Aorta (tissue), 5 donors: ENCODE measurements at regions not wholly inside any gene's neighbourhood (a gene's known extent, or its start where the extent isn't known, plus 50 kb on each side); places are given as distances from the start of the nearest gene placed in this dataset.

Source experiments
- ATAC-seq: fragments of 200-7000 bp; cut with Tn5 transposase; one replicate; pipeline ENCODE4 v1.9.1; 2022; ENCODE audit warnings: moderate library complexity; ENCODE audit not compliant: low FRiP score
- DNase-seq, 2 donors: peaks; one replicate each; pipeline ENCODE4 v3.0.0-alpha.2; 2020
- H3K27ac ChIP-seq, 2 donors: one replicate each; pipeline ENCODE4 v1.5.1; 2013; ENCODE audit warnings: low read length in 2 of 2, mild to moderate bottlenecking in 2 of 2, moderate library complexity in 2 of 2, control low read depth in 1 of 2, inconsistent platforms in 1 of 2, low read depth in 1 of 2
- H3K27me3 ChIP-seq, 2 donors: one replicate each; pipeline ENCODE4 v1.6.1; 2013; ENCODE audit warnings: control low read depth in 1 of 2, low read length in 1 of 2, mild to moderate bottlenecking in 1 of 2, moderate library complexity in 1 of 2; ENCODE audit not compliant: insufficient read depth in 2 of 2, control insufficient read depth in 1 of 2
- H3K36me3 ChIP-seq, 2 donors: one replicate each; pipeline ENCODE4 v1.6.1; 2013; ENCODE audit warnings: control low read depth in 1 of 2, low read length in 1 of 2, mild to moderate bottlenecking in 1 of 2; ENCODE audit not compliant: insufficient read depth in 2 of 2, control insufficient read depth in 1 of 2
- H3K4me1 ChIP-seq, 2 donors: one replicate each; pipeline ENCODE4 v1.6.1; 2013; ENCODE audit warnings: low read length in 2 of 2, control low read depth in 1 of 2, mild to moderate bottlenecking in 1 of 2, moderate library complexity in 1 of 2; ENCODE audit not compliant: insufficient read depth in 2 of 2, control insufficient read depth in 1 of 2
- H3K4me3 ChIP-seq, 2 donors: one replicate each; pipeline ENCODE4 v1.5.1; 2013; ENCODE audit warnings: low read length in 2 of 2, control low read depth in 1 of 2, mild to moderate bottlenecking in 1 of 2
- H3K9me3 ChIP-seq: one replicate; pipeline ENCODE4 v1.6.1; 2013; ENCODE audit warnings: mild to moderate bottlenecking, low read length; ENCODE audit not compliant: control insufficient read depth
- WGBS, 2 donors: extraction: QIAGEN DNeasy Blood & Tissue Kit; methylation state at CpG; one replicate each; pipeline ENCODE4 v1.1.7; 2013; 5-methylcytosine and 5-hydroxymethylcytosine counted together
- intact Hi-C, 2 donors: fragments of 100-400 bp; cut with DNase I; formaldehyde crosslinking; loops; one replicate each; pipeline versions ENCODE4 v1.14.2 to v1.15.0; 2022
- donor health status: healthy with polysubstance abuse.
- donor health status: Bipolar disorder and iron deficiency.
- donor health status: DM: no; HTN: no; CAD: no.
- donor health status: DM: no; HTN: no; CAD: no.
- donor health status: DM: yes; HTN: yes; CAD: no.

- Histone ChIP-seq H3K27me3 (no peaks in the 10 kb centered on the region), H3K4me3 (no peak overlapping the region), H3K36me3 (no peaks in the 10 kb centered on the region), H3K27ac (no peak overlapping the region), H3K4me1 (no peaks in the 10 kb centered on the region), H3K9me3 (no peaks in the 10 kb centered on the region)
- DNase-seq (no peak), ATAC-seq (no peak)
- WGBS, 2 donors, result 87 to 89% methylated on average over 16 of the region's 16 CpGs
- intact Hi-C loops, result no loop called here
These were observed 1237.4 kb upstream of the CDH18 start for GRCh38 chr5:21225223-21226064.

GRCh38 chr5:21221616-21222015 lies 1233.6 kb upstream of the CDH18 start:
- no peaks in the 10 kb centered on the region for H3K9me3 ChIP-seq
- H3K36me3 ChIP-seq, result no peaks in the 10 kb centered on the region
- DNase-seq (no peak), ATAC-seq (no peak)
- no peak overlapping the region for H3K27ac ChIP-seq
- H3K27me3 ChIP-seq, result no peaks in the 10 kb centered on the region
- no peaks in the 10 kb centered on the region for H3K4me1 ChIP-seq
- no peak overlapping the region for H3K4me3 ChIP-seq
- 5 to 13% methylated on average over 1 of the region's 1 CpG for WGBS, 2 donors
- intact Hi-C loops, result no loop called here

GRCh38 chr5:21219966-21220365 lies 1232.0 kb upstream of the CDH18 start:
- WGBS, 2 donors, result 34 to 37% methylated on average over 2 of the region's 2 CpGs
- ATAC-seq (no peak), DNase-seq (no peak)
- H3K9me3 ChIP-seq, result no peaks in the 10 kb centered on the region
- no peaks in the 10 kb centered on the region for H3K36me3 ChIP-seq
- intact Hi-C loops, result no loop called here
- H3K27ac ChIP-seq, result no peak overlapping the region
- no peaks in the 10 kb centered on the region for H3K27me3 ChIP-seq
- H3K4me3 ChIP-seq, result no peak overlapping the region
- H3K4me1 ChIP-seq, result no peaks in the 10 kb centered on the region

GRCh38 chr5:21219251-21219650 lies 1231.3 kb upstream of the CDH18 start:
- Histone ChIP-seq H3K4me1 (no peaks in the 10 kb centered on the region), H3K4me3 (no peak overlapping the region), H3K27me3 (no peaks in the 10 kb centered on the region), H3K27ac (no peak overlapping the region), H3K36me3 (no peaks in the 10 kb centered on the region), H3K9me3 (no peaks in the 10 kb centered on the region)
- intact Hi-C loops, result no loop called here
- DNase-seq (no peak), ATAC-seq (no peak)
- WGBS, 2 donors, result 91 to 92% methylated on average over 1 of the region's 1 CpG

- WGBS, 2 donors, result 17 to 36% methylated on average over 1 of the region's 1 CpG
- DNase-seq (no peak), ATAC-seq (no peak)
- no peaks in the 10 kb centered on the region for H3K36me3 ChIP-seq
- H3K27ac ChIP-seq, result no peak overlapping the region
- no peaks in the 10 kb centered on the region for H3K4me1 ChIP-seq
- H3K4me3 ChIP-seq, result no peak overlapping the region
- H3K9me3 ChIP-seq, result no peaks in the 10 kb centered on the region
- intact Hi-C loops, result no loop called here
- H3K27me3 ChIP-seq, result no peaks in the 10 kb centered on the region
These were observed 1224.0 kb upstream of the CDH18 start for GRCh38 chr5:21212026-21212425.

GRCh38 chr5:21209409-21209808 lies 1221.4 kb upstream of the CDH18 start:
- H3K4me3 ChIP-seq, result no peak overlapping the region

GRCh38 chr5:21199087-21199486 lies 1211.1 kb upstream of the CDH18 start:
- DNase-seq (no peak), ATAC-seq (no peak)
- Histone ChIP-seq H3K4me3 (no peak overlapping the region), H3K4me1 (no peaks in the 10 kb centered on the region), H3K9me3 (no peaks in the 10 kb centered on the region), H3K27me3 (no peaks in the 10 kb centered on the region), H3K36me3 (no peaks in the 10 kb centered on the region), H3K27ac (no peak overlapping the region)
- intact Hi-C loops, result no loop called here
- WGBS, 2 donors, result 50 to 61% methylated on average over 2 of the region's 2 CpGs

More at GRCh38 chr5:21209409-21209808, 1221.4 kb upstream of the CDH18 start:
- Histone ChIP-seq H3K27me3 (no peaks in the 10 kb centered on the region), H3K4me1 (no peaks in the 10 kb centered on the region), H3K9me3 (no peaks in the 10 kb centered on the region), H3K27ac (no peak overlapping the region), H3K36me3 (no peaks in the 10 kb centered on the region)
- WGBS, 2 donors, result 71 to 73% methylated on average over 2 of the region's 2 CpGs
- ATAC-seq, result no peak
- DNase-seq, result no peak
- intact Hi-C loops, result no loop called here

- Histone ChIP-seq H3K9me3 (no peaks in the 10 kb centered on the region), H3K27ac (no peak overlapping the region), H3K4me1 (no peaks in the 10 kb centered on the region), H3K4me3 (no peak overlapping the region), H3K27me3 (no peaks in the 10 kb centered on the region), H3K36me3 (no peaks in the 10 kb centered on the region)
- 4 to 7% methylated on average over 4 of the region's 4 CpGs for WGBS, 2 donors
- ATAC-seq, result no peak
- intact Hi-C loops, result no loop called here
- no peak for DNase-seq
These were observed 1207.1 kb upstream of the CDH18 start for GRCh38 chr5:21195145-21195544.

- H3K9me3 ChIP-seq, result peaks cover 1% of the 10 kb centered on the region
- 60 to 68% methylated on average over 5 of the region's 5 CpGs for WGBS, 2 donors
- ATAC-seq, result no peak
These were observed 1197.5 kb upstream of the CDH18 start for GRCh38 chr5:21185536-21185935.

More at GRCh38 chr5:21185536-21185935, 1197.5 kb upstream of the CDH18 start:
- intact Hi-C loops, result no loop called here
- Histone ChIP-seq H3K36me3 (no peaks in the 10 kb centered on the region), H3K4me1 (no peaks in the 10 kb centered on the region), H3K27ac (no peak overlapping the region), H3K27me3 (no peaks in the 10 kb centered on the region), H3K4me3 (no peak overlapping the region)
- no peak for DNase-seq
